Fibroblast of pulmonary artery (primary cell): ENCODE measurements at regions not wholly inside any gene's neighbourhood (a gene's known extent, or its start where the extent isn't known, plus 50 kb on each side); places are given as distances from the start of the nearest gene placed in this dataset.

Experiments used
- DNase-seq: peaks from one replicate; pipeline ENCODE4 v3.0.0-alpha.2; 2010; ENCODE audit warnings: low read depth
- H3K4me3 ChIP-seq: replicated peaks from 2 replicates; pipeline ENCODE4 v1.5.1; 2011; ENCODE audit warnings: low read depth, mild to moderate bottlenecking, control low read depth, low read length, moderate library complexity
- CTCF ChIP-seq: IDR thresholded peaks from 2 replicates; pipeline ENCODE4 v1.5.1; 2011; ENCODE audit warnings: mild to moderate bottlenecking, control low read depth, low read length, inconsistent platforms; ENCODE audit errors: missing control alignments

DNA sequence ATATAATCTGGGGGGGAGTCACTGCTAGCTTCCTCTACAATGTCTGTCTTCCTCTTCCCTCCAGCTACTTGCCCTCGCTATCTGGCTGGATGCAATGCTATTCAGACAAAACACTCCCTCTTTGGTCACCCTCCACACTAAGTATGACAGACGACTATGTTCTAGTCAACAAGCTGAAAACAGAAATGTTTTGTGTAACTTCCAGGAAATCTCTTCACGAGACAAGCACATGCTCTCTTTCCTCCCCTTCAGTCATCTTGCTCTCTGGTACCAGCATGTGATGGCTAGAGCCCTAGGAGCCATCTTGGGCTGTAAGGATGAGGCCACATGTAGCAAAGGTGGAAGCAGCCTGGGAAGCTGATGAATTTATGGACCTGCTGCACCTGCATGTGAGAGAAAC, 151.3 kb downstream of the ARRDC4 start:
- DNase-seq: no peak
- no peak overlapping the region for H3K4me3 ChIP-seq
- TF ChIP-seq CTCF: no peak

GRCh38 chr15:98113327-98113726, 152.8 kb downstream of the ARRDC4 start:
- no peak for DNase-seq
- no peak for TF ChIP-seq CTCF
- no peak overlapping the region for H3K4me3 ChIP-seq

DNA sequence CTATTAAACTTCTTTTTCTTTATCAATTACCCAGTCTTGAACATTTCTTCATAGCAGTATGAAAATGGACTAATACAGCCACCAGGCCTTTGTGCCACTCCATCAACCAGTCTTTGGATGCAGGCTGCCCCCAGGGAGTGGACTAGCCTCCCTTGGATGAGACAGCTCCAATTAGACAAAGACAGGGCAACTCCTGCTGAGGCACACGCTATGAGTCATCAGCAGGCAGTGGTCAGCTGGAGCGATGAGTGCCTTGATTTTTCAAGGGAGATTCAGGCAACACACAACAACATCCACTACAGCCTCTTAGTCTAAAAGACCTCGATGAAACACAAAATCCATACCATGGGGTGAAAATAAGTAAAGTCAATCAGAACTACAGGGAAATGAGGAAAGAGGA, 160.1 kb downstream of the ARRDC4 start:
- H3K4me3 ChIP-seq: no peak overlapping the region
- no peak for TF ChIP-seq CTCF
- DNase-seq: no peak

DNA sequence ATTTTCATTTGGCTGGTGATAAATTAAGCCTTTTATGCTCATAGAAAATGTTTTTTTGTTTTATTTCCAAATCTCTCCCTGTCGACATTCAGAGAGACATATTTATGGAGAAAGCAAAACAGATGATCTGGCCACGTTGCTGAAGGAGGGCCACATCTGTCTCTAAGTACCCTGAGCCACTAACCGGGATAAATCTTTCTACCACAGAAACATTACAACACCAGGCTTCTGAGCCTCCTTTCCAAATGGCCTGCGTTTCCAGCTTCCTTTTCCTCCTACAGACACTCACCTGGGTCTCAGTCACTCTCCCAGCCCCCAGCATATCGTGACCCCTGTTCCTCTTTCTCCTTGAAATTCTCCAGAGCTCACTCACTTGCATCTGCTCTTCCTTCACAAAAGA, 161.0 kb downstream of the ARRDC4 start:
- DNase-seq: no peak
- TF ChIP-seq CTCF: no peak
- no peak overlapping the region for H3K4me3 ChIP-seq

- no peak for DNase-seq
- no peak overlapping the region for H3K4me3 ChIP-seq
- no peak for TF ChIP-seq CTCF
Measured at GRCh38 chr15:98121957-98122356, 161.5 kb downstream of the ARRDC4 start.

GRCh38 chr15:98123297-98123696, 162.8 kb downstream of the ARRDC4 start:
- no peak for DNase-seq
- H3K4me3 ChIP-seq: no peak overlapping the region
- TF ChIP-seq CTCF: no peak

- no peak for DNase-seq
- no peak for TF ChIP-seq CTCF
- H3K4me3 ChIP-seq: no peak overlapping the region
Measured at GRCh38 chr15:98123834-98124233, 163.3 kb downstream of the ARRDC4 start.
